CD14-positive monocyte (primary cell): ENCODE measurements at regions not wholly inside any gene's neighbourhood (a gene's known extent, or its start where the extent isn't known, plus 50 kb on each side); places are given as distances from the start of the nearest gene placed in this dataset.

Source experiments
- DNase-seq, 3 donors: peaks; one replicate each; pipeline ENCODE4 v3.0.0-alpha.2; 2011 to 2022
- H2AFZ ChIP-seq: 2 replicates; pipeline ENCODE4 v1.6.0; 2012; ENCODE audit warnings: mild to moderate bottlenecking, low read depth, low read length, inconsistent platforms; ENCODE audit not compliant: insufficient read depth, poor library complexity, severe bottlenecking
- H3K27ac ChIP-seq, 2 donors: 1 replicate in 1 of 2; 2 replicates in 1 of 2; pipeline ENCODE4 v1.5.1; 2012 to 2013; ENCODE audit warnings: low read length in 2 of 2, control low read depth in 1 of 2, inconsistent platforms in 1 of 2, low read depth in 1 of 2, mild to moderate bottlenecking in 1 of 2
- H3K27me3 ChIP-seq, 2 donors: one replicate each; pipeline versions ENCODE4 v1.6.0 to v1.6.1; 2011 to 2013; ENCODE audit warnings: low read length in 2 of 2; ENCODE audit not compliant: control insufficient read depth in 2 of 2, insufficient read depth in 2 of 2
- H3K36me3 ChIP-seq, 2 donors: replicated peaks in 1 of 2; 1 replicate in 1 of 2; 2 replicates in 1 of 2; pipeline versions ENCODE4 v1.5.1 to v1.6.1; 2012 to 2013; ENCODE audit warnings: low read length in 2 of 2, control low read depth in 1 of 2, inconsistent platforms in 1 of 2, mild to moderate bottlenecking in 1 of 2; ENCODE audit not compliant: insufficient read depth in 2 of 2, control insufficient read depth in 1 of 2
- H3K4me1 ChIP-seq, 2 donors: 1 replicate in 1 of 2; 2 replicates in 1 of 2; pipeline versions ENCODE4 v1.5.1 to v1.6.1; 2012 to 2013; ENCODE audit warnings: low read length in 2 of 2, control low read depth in 1 of 2, inconsistent platforms in 1 of 2, mild to moderate bottlenecking in 1 of 2, moderate library complexity in 1 of 2; ENCODE audit not compliant: insufficient read depth in 2 of 2, control insufficient read depth in 1 of 2
- H3K4me2 ChIP-seq: replicated peaks from 2 replicates; pipeline ENCODE3; 2012; ENCODE audit warnings: low read length, moderate library complexity, mild to moderate bottlenecking; ENCODE audit not compliant: poor library complexity, severe bottlenecking; ENCODE audit errors: extremely low read depth
- H3K4me3 ChIP-seq, 3 experiments: fragments of 200-600 bp in 1 of 3; sonication (generic) in 1 of 3; replicated peaks in 1 of 3; 1 replicate in 2 of 3; 2 replicates in 1 of 3; pipeline ENCODE4 v1.5.1; 2011 to 2013; ENCODE audit warnings: low read length in 3 of 3, mild to moderate bottlenecking in 3 of 3, control low read depth in 2 of 3, low read depth in 2 of 3, inconsistent platforms in 1 of 3, moderate library complexity in 1 of 3
- H3K79me2 ChIP-seq: 2 replicates; pipeline ENCODE4 v1.6.0; 2012; ENCODE audit warnings: mild to moderate bottlenecking, control low read depth, inconsistent platforms, low read length, moderate library complexity; ENCODE audit not compliant: insufficient read depth
- H3K9ac ChIP-seq: 2 replicates; pipeline ENCODE4 v1.6.0; 2017; ENCODE audit warnings: low read length, mild to moderate bottlenecking; ENCODE audit not compliant: insufficient read depth, poor library complexity, severe bottlenecking
- H3K9me3 ChIP-seq, 2 donors: replicated peaks in 1 of 2; 1 replicate in 1 of 2; 2 replicates in 1 of 2; pipeline versions ENCODE4 v1.5.1 to v1.6.1; 2012 to 2013; ENCODE audit warnings: low read length in 2 of 2, control low read depth in 1 of 2; ENCODE audit not compliant: control insufficient read depth in 1 of 2, insufficient read depth in 1 of 2
- H4K20me1 ChIP-seq: 2 replicates; pipeline ENCODE4 v1.6.0; 2012; ENCODE audit warnings: mild to moderate bottlenecking, low read length, control low read depth, moderate library complexity; ENCODE audit not compliant: insufficient read depth
- H3K27ac Mint-ChIP-seq, 7 donors: one replicate each; pipeline ENCODE4 v1.8.0; 2020; ENCODE audit warnings: mild to moderate bottlenecking in 7 of 7, mixed read lengths in 7 of 7, moderate library complexity in 6 of 7, inconsistent platforms in 2 of 7
- H3K27me3 Mint-ChIP-seq, 3 donors: one replicate each; pipeline ENCODE4 v1.8.0; 2021 to 2022; ENCODE audit warnings: low read depth in 3 of 3, mild to moderate bottlenecking in 3 of 3, mixed read lengths in 3 of 3, moderate library complexity in 3 of 3, inconsistent platforms in 1 of 3
- H3K36me3 Mint-ChIP-seq, 2 donors: one replicate each; pipeline ENCODE4 v1.8.0; 2020; ENCODE audit warnings: mixed read lengths in 2 of 2, inconsistent platforms in 1 of 2, mild to moderate bottlenecking in 1 of 2
- H3K4me1 Mint-ChIP-seq: one replicate; pipeline ENCODE4 v1.8.0; 2020; ENCODE audit warnings: mild to moderate bottlenecking, mixed read lengths
- H3K4me3 Mint-ChIP-seq, 2 donors: one replicate each; pipeline ENCODE4 v1.8.0; 2020; ENCODE audit warnings: mild to moderate bottlenecking in 2 of 2, mixed read lengths in 2 of 2, moderate library complexity in 1 of 2
- H3K9me3 Mint-ChIP-seq, 7 donors: one replicate each; pipeline ENCODE4 v1.8.0; 2020 to 2022; ENCODE audit warnings: mixed read lengths in 7 of 7, mild to moderate bottlenecking in 6 of 7, moderate library complexity in 6 of 7, inconsistent platforms in 2 of 7
- WGBS: methylation state at CpG from one replicate; pipeline ENCODE4 v1.1.5; 2013; ENCODE audit warnings: missing lambda C conversion rate; ENCODE audit not compliant: insufficient coverage; 5-methylcytosine and 5-hydroxymethylcytosine counted together
- intact Hi-C, 2 donors: fragments of 100-400 bp; cut with micrococcal nuclease; formaldehyde crosslinking; loops; one replicate each; pipeline versions ENCODE4 v1.15.0 to v1.15.1; 2023
- TF ChIP-seq, protein P1 (sequence below): fragments of 200-600 bp; IDR thresholded peaks from one replicate; pipeline ENCODE4 v1.8.0; 2022; ENCODE audit warnings: antibody characterized with exemption, mild to moderate bottlenecking

DNA sequence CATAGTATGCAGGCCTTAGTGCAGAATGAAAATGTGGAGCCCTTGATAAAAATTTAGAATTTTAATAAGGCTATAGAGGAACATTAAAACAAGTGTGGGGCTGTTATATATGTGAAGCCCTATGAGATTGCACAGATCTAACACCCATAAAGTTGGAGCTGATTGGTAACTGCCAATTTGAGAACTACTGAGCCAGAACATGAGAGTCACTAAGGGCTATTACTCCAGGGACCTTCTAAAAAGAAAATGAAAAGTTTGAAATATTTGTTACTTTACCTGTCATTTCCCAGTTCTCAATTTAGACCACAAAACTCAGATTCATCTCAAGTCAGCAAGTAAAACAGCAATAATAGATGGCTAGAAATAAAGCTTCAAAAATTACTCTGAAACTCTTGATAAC is 898.6 kb downstream of the TLE1 start:
- TF ChIP-seq, protein P1, sequence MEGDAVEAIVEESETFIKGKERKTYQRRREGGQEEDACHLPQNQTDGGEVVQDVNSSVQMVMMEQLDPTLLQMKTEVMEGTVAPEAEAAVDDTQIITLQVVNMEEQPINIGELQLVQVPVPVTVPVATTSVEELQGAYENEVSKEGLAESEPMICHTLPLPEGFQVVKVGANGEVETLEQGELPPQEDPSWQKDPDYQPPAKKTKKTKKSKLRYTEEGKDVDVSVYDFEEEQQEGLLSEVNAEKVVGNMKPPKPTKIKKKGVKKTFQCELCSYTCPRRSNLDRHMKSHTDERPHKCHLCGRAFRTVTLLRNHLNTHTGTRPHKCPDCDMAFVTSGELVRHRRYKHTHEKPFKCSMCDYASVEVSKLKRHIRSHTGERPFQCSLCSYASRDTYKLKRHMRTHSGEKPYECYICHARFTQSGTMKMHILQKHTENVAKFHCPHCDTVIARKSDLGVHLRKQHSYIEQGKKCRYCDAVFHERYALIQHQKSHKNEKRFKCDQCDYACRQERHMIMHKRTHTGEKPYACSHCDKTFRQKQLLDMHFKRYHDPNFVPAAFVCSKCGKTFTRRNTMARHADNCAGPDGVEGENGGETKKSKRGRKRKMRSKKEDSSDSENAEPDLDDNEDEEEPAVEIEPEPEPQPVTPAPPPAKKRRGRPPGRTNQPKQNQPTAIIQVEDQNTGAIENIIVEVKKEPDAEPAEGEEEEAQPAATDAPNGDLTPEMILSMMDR: no peak
- Histone ChIP-seq H3K36me3 (no peaks in the 10 kb centered on the region), H3K4me1 (no peaks in the 10 kb centered on the region), H3K79me2 (no peaks in the 10 kb centered on the region), H3K9me3 (peaks cover 0 to 5% of the 10 kb centered on the region in 2 donors), H3K27me3 (no peaks in the 10 kb centered on the region), H3K9ac (no peak overlapping the region), H4K20me1 (no peaks in the 10 kb centered on the region), H2AFZ (no peak overlapping the region), H3K27ac (no peak overlapping the region), H3K4me2 (no peak overlapping the region), H3K4me3 (no peak overlapping the region)
- Mint-ChIP-seq H3K9me3 (peaks cover 0 to 6% (median 0%) of the 10 kb centered on the region in 7 donors), H3K4me1 (no peaks in the 10 kb centered on the region), H3K27me3 (no peaks in the 10 kb centered on the region), H3K36me3 (no peaks in the 10 kb centered on the region), H3K27ac (no peak overlapping the region), H3K4me3 (no peak overlapping the region)
- intact Hi-C loops: no loop called here
- DNase-seq: no peak

DNA sequence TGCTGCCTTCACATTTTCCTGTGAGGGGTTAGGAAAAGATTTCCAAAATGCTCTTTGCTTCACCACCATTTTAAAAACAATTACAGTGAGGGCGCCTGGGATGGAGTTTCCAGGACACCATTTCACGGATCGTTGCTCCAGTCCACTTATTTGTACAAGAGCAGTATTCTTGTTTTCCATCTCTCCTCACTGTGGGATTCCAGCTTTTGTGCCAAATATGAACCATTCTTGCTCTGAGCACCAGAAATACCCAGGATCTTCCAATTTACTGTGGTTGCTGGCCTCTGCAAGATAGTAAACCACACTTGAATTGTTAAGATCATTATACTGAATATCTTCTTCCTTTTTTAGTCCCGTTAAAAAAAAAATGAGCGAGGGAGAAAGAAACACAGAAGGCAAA is 899.5 kb downstream of the TLE1 start:
- no peaks in the 10 kb centered on the region for H3K27me3 Mint-ChIP-seq

More for the DNA sequence above, 899.5 kb downstream of the TLE1 start:
- no peak overlapping the region for H3K4me3 Mint-ChIP-seq
- no peaks in the 10 kb centered on the region for H3K36me3 Mint-ChIP-seq
- intact Hi-C loops: no loop called here
- TF ChIP-seq, protein P1: no peak
- Histone ChIP-seq H3K4me1 (no peaks in the 10 kb centered on the region), H3K9ac (no peak overlapping the region), H3K36me3 (no peaks in the 10 kb centered on the region), H3K9me3 (peaks cover 0 to 7% of the 10 kb centered on the region in 2 donors), H2AFZ (no peak overlapping the region), H3K27ac (no peak overlapping the region), H3K4me2 (no peak overlapping the region), H3K4me3 (no peak overlapping the region), H4K20me1 (no peaks in the 10 kb centered on the region), H3K79me2 (no peaks in the 10 kb centered on the region), H3K27me3 (no peaks in the 10 kb centered on the region)
- H3K4me1 Mint-ChIP-seq: no peaks in the 10 kb centered on the region
- 100% methylated on average over 3 of the region's 5 CpGs for WGBS
- peaks cover 0 to 3% (median 0%) of the 10 kb centered on the region in 7 donors for H3K9me3 Mint-ChIP-seq
- no peak overlapping the region for H3K27ac Mint-ChIP-seq
- no peak for DNase-seq
